Sigmoid colon (tissue), 6 donors: ENCODE measurements at regions not wholly inside any gene's neighbourhood (a gene's known extent, or its start where the extent isn't known, plus 50 kb on each side); places are given as distances from the start of the nearest gene placed in this dataset.

Experiments
- DNase-seq: peaks from one replicate; pipeline ENCODE4 v3.0.0-alpha.2; 2019
- H3K27ac ChIP-seq, 4 donors: fragments of 200-600 bp; sonication (generic); one replicate each; pipeline ENCODE4 v1.5.1; 2016 to 2019; ENCODE audit warnings: mild to moderate bottlenecking in 1 of 4
- H3K27me3 ChIP-seq, 3 donors: fragments of 200-600 bp; sonication (generic); one replicate each; pipeline ENCODE4 v1.5.1; 2019; ENCODE audit warnings: mild to moderate bottlenecking in 1 of 3
- H3K36me3 ChIP-seq, 4 donors: fragments of 200-600 bp; sonication (generic); one replicate each; pipeline ENCODE4 v1.5.1; 2016 to 2019
- H3K4me1 ChIP-seq, 4 donors: fragments of 200-600 bp; sonication (generic); one replicate each; pipeline ENCODE4 v1.5.1; 2017 to 2019
- H3K4me3 ChIP-seq, 4 donors: fragments of 200-600 bp; sonication (generic); one replicate each; pipeline ENCODE4 v1.5.1; 2017 to 2019; ENCODE audit warnings: mild to moderate bottlenecking in 2 of 4, moderate library complexity in 1 of 4
- H3K9me3 ChIP-seq, 4 donors: fragments of 200-600 bp in 3 of 4; sonication (generic) in 3 of 4; one replicate each; pipeline versions ENCODE4 v1.5.1 to v1.6.1; 2013 to 2019
- CTCF ChIP-seq, 4 experiments: fragments of 450-650 bp in 3 of 4; fragments of 200-600 bp in 1 of 4; IDR thresholded peaks; one replicate each; pipeline ENCODE4 v1.5.1; 2016 to 2019; ENCODE audit warnings: antibody characterized with exemption in 4 of 4, mild to moderate bottlenecking in 3 of 4, moderate library complexity in 2 of 4
- EP300 ChIP-seq, 4 donors: sonication (generic); formaldehyde crosslinking; IDR thresholded peaks; one replicate each; pipeline ENCODE4 v1.6.1; 2017; ENCODE audit warnings: antibody characterized with exemption in 4 of 4
- POLR2A ChIP-seq, 2 donors: fragments of 450-650 bp; IDR thresholded peaks; one replicate each; pipeline ENCODE4 v1.6.1; 2016; ENCODE audit warnings: antibody characterized with exemption in 2 of 2, mild to moderate bottlenecking in 2 of 2, moderate library complexity in 2 of 2
- POLR2AphosphoS5 ChIP-seq, 4 donors: sonication (generic); formaldehyde crosslinking; IDR thresholded peaks; one replicate each; pipeline ENCODE4 v1.6.1; 2017; ENCODE audit warnings: antibody characterized with exemption in 4 of 4
- WGBS, 2 donors: extraction: QIAGEN DNeasy Blood & Tissue Kit; methylation state at CpG; one replicate each; pipeline ENCODE4 v1.1.7; 2013; 5-methylcytosine and 5-hydroxymethylcytosine counted together
- intact Hi-C: fragments of 100-400 bp; cut with DNase I; formaldehyde crosslinking; loops from one replicate; pipeline ENCODE4 v1.15.1; 2023
- donor health status: healthy with polysubstance abuse.
- donor health status: healthy.

- no peak for DNase-seq
- 9 to 11% methylated on average over 2 of the region's 2 CpGs for WGBS, 2 donors
- Histone ChIP-seq H3K36me3 (no peaks in the 10 kb centered on the region), H3K9me3 (no peaks in the 10 kb centered on the region), H3K27me3 (no peaks in the 10 kb centered on the region), H3K4me1 (no peaks in the 10 kb centered on the region), H3K4me3 (no peak overlapping the region), H3K27ac (no peak overlapping the region)
- intact Hi-C loops = no loop called here
- TF ChIP-seq POLR2AphosphoS5 (IDR thresholded peaks at IDR 0.05) (no peak), POLR2A (IDR thresholded peaks at IDR 0.05) (no peak), EP300 (IDR thresholded peaks at IDR 0.05) (no peak), CTCF (IDR thresholded peaks at IDR 0.05) (no peak)
Observed at GRCh38 chr9:33687779-33688178, 107.6 kb upstream of the PRSS3 start.

- Histone ChIP-seq H3K9me3 (no peaks in the 10 kb centered on the region), H3K27me3 (no peaks in the 10 kb centered on the region), H3K4me3 (no peak overlapping the region), H3K27ac (no peak overlapping the region), H3K4me1 (no peaks in the 10 kb centered on the region), H3K36me3 (no peaks in the 10 kb centered on the region)
- no peak for TF ChIP-seq CTCF (IDR thresholded peaks at IDR 0.05)
- no peak for TF ChIP-seq EP300 (IDR thresholded peaks at IDR 0.05)
- no peak for TF ChIP-seq POLR2AphosphoS5 (IDR thresholded peaks at IDR 0.05)
- TF ChIP-seq POLR2A (IDR thresholded peaks at IDR 0.05) = no peak
- 62 to 76% methylated on average over 2 of the region's 2 CpGs for WGBS, 2 donors
- DNase-seq = no peak
- intact Hi-C loops = no loop called here
Observed at GRCh38 chr9:33690143-33690933, 105.0 kb upstream of the PRSS3 start.

GRCh38 chr9:33695299-33695698 is 100.1 kb upstream of the PRSS3 start:
- intact Hi-C loops = no loop called here
- no peaks in the 10 kb centered on the region for H3K4me1 ChIP-seq
- 85 to 92% methylated on average over 2 of the region's 2 CpGs for WGBS, 2 donors
- DNase-seq = no peak
- H3K36me3 ChIP-seq = no peaks in the 10 kb centered on the region
- no peak overlapping the region for H3K27ac ChIP-seq
- H3K9me3 ChIP-seq = no peaks in the 10 kb centered on the region
- no peaks in the 10 kb centered on the region for H3K27me3 ChIP-seq
- no peak overlapping the region for H3K4me3 ChIP-seq
- TF ChIP-seq CTCF (IDR thresholded peaks at IDR 0.05) (no peak), POLR2AphosphoS5 (IDR thresholded peaks at IDR 0.05) (no peak), EP300 (IDR thresholded peaks at IDR 0.05) (no peak), POLR2A (IDR thresholded peaks at IDR 0.05) (no peak)

- Histone ChIP-seq H3K4me1 (no peaks in the 10 kb centered on the region), H3K27me3 (no peaks in the 10 kb centered on the region), H3K27ac (no peak overlapping the region), H3K36me3 (no peaks in the 10 kb centered on the region), H3K9me3 (no peaks in the 10 kb centered on the region), H3K4me3 (no peak overlapping the region)
- TF ChIP-seq EP300 (IDR thresholded peaks at IDR 0.05) = no peak
- TF ChIP-seq CTCF (IDR thresholded peaks at IDR 0.05) = no peak
- no peak for TF ChIP-seq POLR2A (IDR thresholded peaks at IDR 0.05)
- TF ChIP-seq POLR2AphosphoS5 (IDR thresholded peaks at IDR 0.05) = no peak
- DNase-seq = no peak
- 90 to 93% methylated on average over 3 of the region's 3 CpGs for WGBS, 2 donors
- intact Hi-C loops = no loop called here
Observed at GRCh38 chr9:33695856-33696255, 99.5 kb upstream of the PRSS3 start.

GRCh38 chr9:33697171-33697570 is 98.2 kb upstream of the PRSS3 start:
- TF ChIP-seq POLR2AphosphoS5 (IDR thresholded peaks at IDR 0.05) (no peak), POLR2A (IDR thresholded peaks at IDR 0.05) (no peak), CTCF (IDR thresholded peaks at IDR 0.05) (no peak), EP300 (IDR thresholded peaks at IDR 0.05) (no peak)
- intact Hi-C loops = no loop called here
- Histone ChIP-seq H3K4me3 (no peak overlapping the region), H3K27me3 (no peaks in the 10 kb centered on the region), H3K9me3 (no peaks in the 10 kb centered on the region), H3K27ac (no peak overlapping the region), H3K36me3 (no peaks in the 10 kb centered on the region), H3K4me1 (no peaks in the 10 kb centered on the region)
- no peak for DNase-seq
